Hepatocyte (in vitro differentiated cells): ENCODE measurements at regions not wholly inside any gene's neighbourhood (a gene's known extent, or its start where the extent isn't known, plus 50 kb on each side); places are given as distances from the start of the nearest gene placed in this dataset.

Experiments used
- EZH2 ChIP-seq: fragments of 200-600 bp; sonication (generic); IDR thresholded peaks from 2 replicates; pipeline ENCODE4 v1.6.1; 2016; ENCODE audit warnings: antibody characterized with exemption, mild to moderate bottlenecking, borderline replicate concordance
- EZH2phosphoT487 ChIP-seq: fragments of 200-600 bp; sonication (generic); IDR thresholded peaks from one replicate; pipeline ENCODE4 v1.6.1; 2018; ENCODE audit warnings: antibody characterized with exemption, mild to moderate bottlenecking, low read depth, moderate library complexity; ENCODE audit not compliant: unreplicated experiment, severe bottlenecking
- TF ChIP-seq, protein P1 (sequence below): fragments of 200-600 bp; sonication (generic); IDR thresholded peaks from 2 replicates; pipeline ENCODE4 v1.5.1; 2016; ENCODE audit warnings: antibody characterized with exemption, mild to moderate bottlenecking; ENCODE audit not compliant: poor library complexity

DNA sequence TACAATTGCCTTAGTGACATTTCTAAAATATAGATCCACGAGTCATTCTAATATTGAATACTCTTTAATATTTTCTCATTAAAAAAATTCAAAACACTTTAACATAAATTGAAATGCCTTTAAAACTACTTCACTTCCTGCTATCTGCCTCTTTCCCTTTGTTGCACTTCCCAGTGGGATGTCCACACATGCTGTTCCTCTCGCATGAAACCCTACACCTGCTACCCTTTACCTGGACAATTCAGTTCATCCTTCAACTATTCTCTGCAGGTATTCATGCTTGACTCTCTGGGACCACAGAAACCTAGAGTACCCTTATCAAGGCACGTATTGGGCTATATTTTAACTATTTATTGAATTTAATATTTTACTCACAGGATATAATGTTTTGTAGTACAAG, 373.3 kb upstream of the GALNT5 start:
- TF ChIP-seq, protein P1, sequence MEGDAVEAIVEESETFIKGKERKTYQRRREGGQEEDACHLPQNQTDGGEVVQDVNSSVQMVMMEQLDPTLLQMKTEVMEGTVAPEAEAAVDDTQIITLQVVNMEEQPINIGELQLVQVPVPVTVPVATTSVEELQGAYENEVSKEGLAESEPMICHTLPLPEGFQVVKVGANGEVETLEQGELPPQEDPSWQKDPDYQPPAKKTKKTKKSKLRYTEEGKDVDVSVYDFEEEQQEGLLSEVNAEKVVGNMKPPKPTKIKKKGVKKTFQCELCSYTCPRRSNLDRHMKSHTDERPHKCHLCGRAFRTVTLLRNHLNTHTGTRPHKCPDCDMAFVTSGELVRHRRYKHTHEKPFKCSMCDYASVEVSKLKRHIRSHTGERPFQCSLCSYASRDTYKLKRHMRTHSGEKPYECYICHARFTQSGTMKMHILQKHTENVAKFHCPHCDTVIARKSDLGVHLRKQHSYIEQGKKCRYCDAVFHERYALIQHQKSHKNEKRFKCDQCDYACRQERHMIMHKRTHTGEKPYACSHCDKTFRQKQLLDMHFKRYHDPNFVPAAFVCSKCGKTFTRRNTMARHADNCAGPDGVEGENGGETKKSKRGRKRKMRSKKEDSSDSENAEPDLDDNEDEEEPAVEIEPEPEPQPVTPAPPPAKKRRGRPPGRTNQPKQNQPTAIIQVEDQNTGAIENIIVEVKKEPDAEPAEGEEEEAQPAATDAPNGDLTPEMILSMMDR: no peak
- no peak for TF ChIP-seq EZH2
- TF ChIP-seq EZH2phosphoT487: no peak
